SK-N-SH (cell line): ENCODE measurements at regions not wholly inside any gene's neighbourhood (a gene's known extent, or its start where the extent isn't known, plus 50 kb on each side); places are given as distances from the start of the nearest gene placed in this dataset.

Source experiments
- CTCF ChIA-PET: fragments of 300-600, 350-600 bp; formaldehyde crosslinking; extraction: SDS; loops from one replicate; lab custom pipeline; 2021; lab: Yijun Ruan, JAX
- POLR2A ChIA-PET: fragments of 350-600 bp; sonication (Branson Sonifier 250); formaldehyde crosslinking; extraction: SDS; loops from one replicate; lab custom pipeline; 2020; ENCODE audit warnings: antibody characterized with exemption, inconsistent platforms; lab: Yijun Ruan, JAX
- DNase-seq: peaks from one replicate; pipeline ENCODE4 v3.0.0; 2012
- H2AFZ ChIP-seq: fragments of 200-600 bp; sonication (generic); 2 replicates; pipeline ENCODE4 v1.8.1; 2016; ENCODE audit warnings: antibody characterized with exemption, mild to moderate bottlenecking, low read depth
- H3F3A ChIP-seq: fragments of 200-600 bp; sonication (generic); replicated peaks from 2 replicates; pipeline ENCODE3; 2016; ENCODE audit warnings: antibody characterized with exemption, mild to moderate bottlenecking; ENCODE audit not compliant: insufficient read depth
- H3K27ac ChIP-seq, 2 experiments: fragments of 200-500 bp in 1 of 2; fragments of 200-600 bp in 1 of 2; sonication (Bioruptor generic) in 1 of 2; sonication (generic), shearing (Covaris generic) in 1 of 2; 2 replicates each; pipeline versions ENCODE4 v1.5.1 to v1.6.1; 2014 to 2016; ENCODE audit warnings: low read depth in 2 of 2, inconsistent platforms in 1 of 2, low read length in 1 of 2, mild to moderate bottlenecking in 1 of 2, mixed read lengths in 1 of 2
- H3K27me3 ChIP-seq: fragments of 200-600 bp; sonication (generic), shearing (Covaris generic); 2 replicates; pipeline ENCODE4 v1.6.1; 2016; ENCODE audit warnings: mixed run types; ENCODE audit not compliant: insufficient read depth
- H3K36me3 ChIP-seq, 2 experiments: fragments of 200-500 bp in 1 of 2; fragments of 200-600 bp in 1 of 2; sonication (Bioruptor generic) in 1 of 2; sonication (generic) in 1 of 2; replicated peaks in 1 of 2; 2 replicates each; pipeline versions ENCODE3 to v1.5.1; 2014 to 2016; ENCODE audit warnings: low read length in 1 of 2, mild to moderate bottlenecking in 1 of 2; ENCODE audit not compliant: insufficient read depth in 2 of 2, control insufficient read depth in 1 of 2
- H3K4me1 ChIP-seq, 2 experiments: fragments of 200-500 bp in 1 of 2; fragments of 200-600 bp in 1 of 2; sonication (Bioruptor generic) in 1 of 2; sonication (generic), shearing (Covaris generic) in 1 of 2; 2 replicates each; pipeline versions ENCODE4 v1.5.1 to v1.6.1; 2014 to 2016; ENCODE audit warnings: low read depth in 1 of 2, low read length in 1 of 2, mixed run types in 1 of 2; ENCODE audit not compliant: insufficient read depth in 2 of 2, control insufficient read depth in 1 of 2
- H3K4me2 ChIP-seq: fragments of 200-600 bp; sonication (generic), shearing (Covaris generic); 2 replicates; pipeline ENCODE4 v1.6.1; 2017; ENCODE audit warnings: mixed run types
- H3K4me3 ChIP-seq, 2 experiments: fragments of 200-500 bp in 1 of 2; fragments of 200-600 bp in 1 of 2; sonication (Bioruptor generic) in 1 of 2; sonication (generic), shearing (Covaris generic) in 1 of 2; 2 replicates each; pipeline versions ENCODE4 v1.5.1 to v1.8.1; 2014 to 2016; ENCODE audit warnings: low read depth in 2 of 2, inconsistent platforms in 1 of 2, low read length in 1 of 2, mild to moderate bottlenecking in 1 of 2, mixed read lengths in 1 of 2, moderate library complexity in 1 of 2
- H3K79me2 ChIP-seq: fragments of 200-600 bp; sonication (generic); 2 replicates; pipeline ENCODE4 v1.8.1; 2017; ENCODE audit warnings: mild to moderate bottlenecking; ENCODE audit not compliant: insufficient read depth
- H3K9ac ChIP-seq: fragments of 200-600 bp; sonication (generic); 2 replicates; pipeline ENCODE4 v1.6.1; 2017; ENCODE audit warnings: mixed run types
- H3K9me2 ChIP-seq: fragments of 200-600 bp; sonication (generic); 2 replicates; pipeline ENCODE4 v1.6.1; 2017; ENCODE audit warnings: mixed run types
- H3K9me3 ChIP-seq: fragments of 200-600 bp; sonication (generic); 2 replicates; pipeline ENCODE4 v1.6.1; 2017; ENCODE audit warnings: mixed run types, mild to moderate bottlenecking, moderate library complexity
- H4K20me1 ChIP-seq: fragments of 200-600 bp; sonication (generic); 2 replicates; pipeline ENCODE4 v1.6.1; 2017; ENCODE audit warnings: mild to moderate bottlenecking, mixed run types; ENCODE audit not compliant: insufficient read depth
- CHD2 ChIP-seq: fragments of 150-350 bp; IDR thresholded peaks from 2 replicates; pipeline ENCODE4 v1.6.1; 2018; ENCODE audit warnings: low read length; ENCODE audit not compliant: partially characterized antibody
- CTCF ChIP-seq: fragments of 200-600 bp; sonication (generic); IDR thresholded peaks from 2 replicates; pipeline ENCODE4 v1.6.1; 2017; ENCODE audit warnings: antibody characterized with exemption, mild to moderate bottlenecking, moderate library complexity
- EP300 ChIP-seq, 2 experiments: IDR thresholded peaks; 2 replicates each; pipeline versions ENCODE4 v1.4.0 to v1.6.1; 2012; ENCODE audit warnings: borderline replicate concordance in 1 of 2, low read depth in 1 of 2, low read length in 1 of 2
- FOXJ3 ChIP-seq: sonication (generic); formaldehyde crosslinking; IDR thresholded peaks from 2 replicates; pipeline ENCODE4 v1.5.1; 2020; ENCODE audit warnings: mild to moderate bottlenecking, missing genetic modification reagents
- FOXM1 ChIP-seq: IDR thresholded peaks from 2 replicates; pipeline ENCODE4 v1.4.0; 2012; ENCODE audit warnings: low read depth, mild to moderate bottlenecking
- GATA2 ChIP-seq: sonication (generic); formaldehyde crosslinking; IDR thresholded peaks from 2 replicates; pipeline ENCODE4 v1.5.0; 2020; ENCODE audit warnings: mild to moderate bottlenecking, missing genetic modification reagents
- JUND ChIP-seq: IDR thresholded peaks from 2 replicates; pipeline ENCODE4 v1.4.0; 2012
- MEF2A ChIP-seq: IDR thresholded peaks from 2 replicates; pipeline ENCODE4 v1.4.0; 2012; ENCODE audit warnings: low read depth, borderline replicate concordance
- NFIC ChIP-seq: IDR thresholded peaks from 2 replicates; pipeline ENCODE4 v1.4.0; 2012; ENCODE audit warnings: borderline replicate concordance
- NRF1 ChIP-seq: IDR thresholded peaks from 2 replicates; pipeline ENCODE4 v1.6.1; 2012; ENCODE audit warnings: low read depth, mild to moderate bottlenecking, low read length
- PBX3 ChIP-seq: IDR thresholded peaks from 2 replicates; pipeline ENCODE4; 2012
- POLR2AphosphoS5 ChIP-seq: IDR thresholded peaks from 2 replicates; pipeline ENCODE4 v1.6.1; 2012; ENCODE audit warnings: low read depth, low read length
- RAD21 ChIP-seq: IDR thresholded peaks from 2 replicates; pipeline ENCODE4 v1.6.1; 2012; ENCODE audit warnings: mild to moderate bottlenecking, low read length
- REST ChIP-seq: IDR thresholded peaks from 2 replicates; pipeline ENCODE4 v1.6.1; 2012; ENCODE audit warnings: mild to moderate bottlenecking, low read depth, low read length, moderate library complexity
- SIN3A ChIP-seq: IDR thresholded peaks from 2 replicates; pipeline ENCODE4 v1.6.1; 2012; ENCODE audit warnings: low read depth, mild to moderate bottlenecking, low read length, moderate library complexity, borderline replicate concordance
- TAF1 ChIP-seq: IDR thresholded peaks from 2 replicates; pipeline ENCODE4 v1.6.1; 2012; ENCODE audit warnings: low read depth, mild to moderate bottlenecking, low read length, moderate library complexity, borderline replicate concordance
- TCF12 ChIP-seq: IDR thresholded peaks from 2 replicates; pipeline ENCODE4 v1.4.0; 2012
- YY1 ChIP-seq: IDR thresholded peaks from 2 replicates; pipeline ENCODE4 v1.4.0; 2012; ENCODE audit warnings: low read depth, mild to moderate bottlenecking
- WGBS: methylation state at CpG from one replicate; pipeline ENCODE4 v1.1.6; 2017; ENCODE audit warnings: low lambda C conversion rate; 5-methylcytosine and 5-hydroxymethylcytosine counted together

GRCh38 chr1:101161619-101162018 is 75.2 kb upstream of the S1PR1 start:
- H4K20me1 ChIP-seq: no peaks in the 10 kb centered on the region
- no peaks in the 10 kb centered on the region for H3K79me2 ChIP-seq
- H3K9me3 ChIP-seq: no peaks in the 10 kb centered on the region
- no peak overlapping the region for H3K27ac ChIP-seq
- ChIA-PET CTCF (interaction anchor here (0.7 kb wide), 1 partner anchor 10 kb away, joined by 3 read pairs; no protein-coding TSS in a partner anchor), POLR2A (no interaction called here)
- 61% methylated on average over 3 of the region's 3 CpGs for WGBS
- H3K4me1 ChIP-seq: no peaks in the 10 kb centered on the region
- no peak for DNase-seq
- H3K36me3 ChIP-seq: no peaks in the 10 kb centered on the region
- no peak overlapping the region for H3K4me2 ChIP-seq
- no peaks in the 10 kb centered on the region for H3K9me2 ChIP-seq
- no peak overlapping the region for H2AFZ ChIP-seq
- no peaks in the 10 kb centered on the region for H3F3A ChIP-seq
- no peak overlapping the region for H3K9ac ChIP-seq
- no peaks in the 10 kb centered on the region for H3K27me3 ChIP-seq
- H3K4me3 ChIP-seq: no peak overlapping the region
- no peak for TF ChIP-seq SIN3A
- no peak for TF ChIP-seq PBX3
- no peak for TF ChIP-seq FOXM1
- TF ChIP-seq MEF2A: no peak
- TF ChIP-seq FOXJ3 (CRISPR knock-in tag): no peak
- no peak for TF ChIP-seq RAD21
- no peak for TF ChIP-seq REST
- TF ChIP-seq EP300 (IDR thresholded peaks at IDR 0.05; ENCODE audit: borderline replicate concordance in 1 of 2, low read depth in 1 of 2, low read length in 1 of 2): no peak
- TF ChIP-seq NRF1: no peak
- TF ChIP-seq JUND: no peak
- no peak for TF ChIP-seq GATA2 (CRISPR knock-in tag)
- no peak for TF ChIP-seq CHD2

GRCh38 chr1:101158424-101158823 is 78.4 kb upstream of the S1PR1 start:
- DNase-seq: no peak
- CTCF ChIA-PET: no interaction called here

More at GRCh38 chr1:101158424-101158823, 78.4 kb upstream of the S1PR1 start:
- POLR2A ChIA-PET: no interaction called here
- TF ChIP-seq CTCF (no peak), YY1 (no peak), NFIC (no peak), CHD2 (no peak), RAD21 (no peak), GATA2 (CRISPR knock-in tag) (no peak), TAF1 (no peak), TCF12 (no peak), POLR2AphosphoS5 (no peak), PBX3 (no peak)
- H3K9me2 ChIP-seq: no peaks in the 10 kb centered on the region
- H3K9ac ChIP-seq: no peak overlapping the region
- H4K20me1 ChIP-seq: no peaks in the 10 kb centered on the region
- H3K4me2 ChIP-seq: no peak overlapping the region
- 52% methylated on average over 2 of the region's 2 CpGs for WGBS
- H3K4me1 ChIP-seq: no peaks in the 10 kb centered on the region
- H3K9me3 ChIP-seq: no peaks in the 10 kb centered on the region
- H2AFZ ChIP-seq: no peak overlapping the region
- no peaks in the 10 kb centered on the region for H3K27me3 ChIP-seq
- no peak overlapping the region for H3K27ac ChIP-seq
- no peaks in the 10 kb centered on the region for H3K36me3 ChIP-seq
- no peaks in the 10 kb centered on the region for H3K79me2 ChIP-seq
- H3K4me3 ChIP-seq: no peak overlapping the region
- no peaks in the 10 kb centered on the region for H3F3A ChIP-seq
